HepG2 (cell line): ENCODE measurements at regions not wholly inside any gene's neighbourhood (a gene's known extent, or its start where the extent isn't known, plus 50 kb on each side); places are given as distances from the start of the nearest gene placed in this dataset.
A peak's percentile ranks its signal among the peaks of the same experiment; 100 is the strongest.

ENCODE experiments used
- ARNTL ChIP-seq: sonication (generic); formaldehyde crosslinking; IDR thresholded peaks from 2 replicates; pipeline ENCODE4 v1.4.0; 2020; ENCODE audit warnings: mild to moderate bottlenecking, missing genetic modification reagents
- DPF2 ChIP-seq: sonication (generic); formaldehyde crosslinking; IDR thresholded peaks from 2 replicates; pipeline ENCODE4 v1.4.0; 2020; ENCODE audit warnings: mild to moderate bottlenecking, low read depth, missing genetic modification reagents, borderline replicate concordance
- FOXO1 ChIP-seq: sonication (generic); formaldehyde crosslinking; IDR thresholded peaks from 2 replicates; pipeline ENCODE4 v1.4.0; 2020; ENCODE audit warnings: missing genetic modification reagents
- GFI1 ChIP-seq: sonication (generic); formaldehyde crosslinking; IDR thresholded peaks from 2 replicates; pipeline ENCODE4 v1.5.0; 2020; ENCODE audit warnings: missing genetic modification reagents, mild to moderate bottlenecking, borderline replicate concordance
- MBNL3 ChIP-seq: fragments of 250-450 bp; sonication (Bioruptor Pico); conservative IDR thresholded peaks from 2 replicates; pipeline ENCODE4 v1.8.0; 2022; ENCODE audit warnings: mild to moderate bottlenecking, inconsistent platforms
- MXD4 ChIP-seq: IDR thresholded peaks from 2 replicates; pipeline ENCODE4 v1.6.1; 2016; ENCODE audit warnings: mild to moderate bottlenecking, missing biosample characterization, missing genetic modification reagents
- MYC ChIP-seq: sonication (generic); formaldehyde crosslinking; IDR thresholded peaks from 2 replicates; pipeline ENCODE4 v1.9.0; 2021; ENCODE audit warnings: missing genetic modification reagents, borderline replicate concordance
- MZF1 ChIP-seq: sonication (generic); formaldehyde crosslinking; IDR thresholded peaks from 2 replicates; pipeline ENCODE4 v1.8.1; 2023; ENCODE audit warnings: mild to moderate bottlenecking, missing genetic modification reagents, borderline replicate concordance
- NONO ChIP-seq, 2 experiments: fragments of 450-650 bp in 1 of 2; sonication (generic) in 1 of 2; formaldehyde crosslinking in 1 of 2; IDR thresholded peaks in 1 of 2; conservative IDR thresholded peaks in 1 of 2; 2 replicates each; pipeline versions ENCODE4 v1.6.1 to v1.8.0; 2017 to 2022; ENCODE audit warnings: mild to moderate bottlenecking in 1 of 2, missing genetic modification reagents in 1 of 2, moderate library complexity in 1 of 2
- SP140L ChIP-seq: sonication (generic); formaldehyde crosslinking; IDR thresholded peaks from 2 replicates; pipeline ENCODE4 v1.4.0; 2020; ENCODE audit warnings: missing genetic modification reagents, borderline replicate concordance
- ZEB1 ChIP-seq: IDR thresholded peaks from 2 replicates; pipeline ENCODE4 v1.6.1; 2012; ENCODE audit warnings: mild to moderate bottlenecking, low read depth, inconsistent platforms; ENCODE audit not compliant: insufficient replicate concordance
- ZNF234 ChIP-seq: sonication (generic); formaldehyde crosslinking; conservative IDR thresholded peaks from 2 replicates; pipeline ENCODE4 v1.5.1; 2020; ENCODE audit warnings: mild to moderate bottlenecking, missing genetic modification reagents
- ZNF256 ChIP-seq: sonication (generic); formaldehyde crosslinking; conservative IDR thresholded peaks from 2 replicates; pipeline ENCODE4 v1.4.0; 2020; ENCODE audit warnings: missing genetic modification reagents
- ZNF660 ChIP-seq: sonication (generic); formaldehyde crosslinking; IDR thresholded peaks from 2 replicates; pipeline ENCODE4 v1.5.1; 2020; ENCODE audit warnings: mild to moderate bottlenecking, low read depth, missing genetic modification reagents, borderline replicate concordance
- ZNF713 ChIP-seq: sonication (generic); formaldehyde crosslinking; IDR thresholded peaks from 2 replicates; pipeline ENCODE4 v1.4.0; 2020; ENCODE audit warnings: mild to moderate bottlenecking, missing genetic modification reagents
- ZNF841 ChIP-seq: sonication (generic); formaldehyde crosslinking; IDR thresholded peaks from 2 replicates; pipeline ENCODE4 v1.8.1; 2023; ENCODE audit warnings: missing genetic modification reagents, borderline replicate concordance
- ZNF891 ChIP-seq: sonication (generic); formaldehyde crosslinking; IDR thresholded peaks from 2 replicates; pipeline ENCODE4 v1.5.0; 2020; ENCODE audit warnings: mild to moderate bottlenecking, missing genetic modification reagents
- ZSCAN20 ChIP-seq: sonication (generic); formaldehyde crosslinking; IDR thresholded peaks from 2 replicates; pipeline ENCODE4 v1.4.0; 2020; ENCODE audit warnings: missing genetic modification reagents, mild to moderate bottlenecking, borderline replicate concordance
- TF ChIP-seq, protein P1 (sequence below): sonication (generic); formaldehyde crosslinking; IDR thresholded peaks from 2 replicates; pipeline ENCODE4 v1.5.1; 2020; ENCODE audit warnings: mild to moderate bottlenecking, moderate library complexity, missing genetic modification reagents
- TF ChIP-seq, protein P2 (sequence below): conservative IDR thresholded peaks from 2 replicates; pipeline ENCODE4 v1.6.1; 2018; ENCODE audit warnings: missing genetic modification reagents

DNA sequence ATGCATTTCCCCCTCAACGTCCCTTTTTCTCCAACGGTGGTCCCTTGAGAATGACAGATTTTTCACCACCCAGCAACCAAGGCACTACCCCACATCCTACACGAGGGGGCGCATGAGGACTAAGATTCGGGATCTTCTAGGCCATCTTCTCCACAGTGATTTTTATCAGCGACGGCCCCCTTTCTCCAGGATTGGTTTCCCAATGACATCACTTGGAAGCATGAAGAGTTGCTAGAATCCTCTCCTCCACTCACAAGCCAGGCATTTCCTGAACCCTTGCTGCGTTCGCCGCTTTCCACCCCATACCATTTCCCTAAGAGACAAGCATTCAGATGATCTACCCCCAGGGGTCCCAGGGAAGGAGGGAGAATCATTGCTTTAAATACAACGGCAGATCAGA, 252.0 kb downstream of the HIVEP2 start (continued):
- TF ChIP-seq, protein P1, sequence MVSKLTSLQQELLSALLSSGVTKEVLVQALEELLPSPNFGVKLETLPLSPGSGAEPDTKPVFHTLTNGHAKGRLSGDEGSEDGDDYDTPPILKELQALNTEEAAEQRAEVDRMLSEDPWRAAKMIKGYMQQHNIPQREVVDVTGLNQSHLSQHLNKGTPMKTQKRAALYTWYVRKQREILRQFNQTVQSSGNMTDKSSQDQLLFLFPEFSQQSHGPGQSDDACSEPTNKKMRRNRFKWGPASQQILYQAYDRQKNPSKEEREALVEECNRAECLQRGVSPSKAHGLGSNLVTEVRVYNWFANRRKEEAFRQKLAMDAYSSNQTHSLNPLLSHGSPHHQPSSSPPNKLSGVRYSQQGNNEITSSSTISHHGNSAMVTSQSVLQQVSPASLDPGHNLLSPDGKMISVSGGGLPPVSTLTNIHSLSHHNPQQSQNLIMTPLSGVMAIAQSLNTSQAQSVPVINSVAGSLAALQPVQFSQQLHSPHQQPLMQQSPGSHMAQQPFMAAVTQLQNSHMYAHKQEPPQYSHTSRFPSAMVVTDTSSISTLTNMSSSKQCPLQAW = peak; percentile 62; the same call in 1 of the 2 replicates
- TF ChIP-seq ZNF660 = no peak
- no peak for TF ChIP-seq ZSCAN20 (CRISPR knock-in tag)
- no peak for TF ChIP-seq MYC
- TF ChIP-seq ZNF713 = no peak
- TF ChIP-seq MXD4 (CRISPR knock-in tag) = no peak; the same call in 1 of the 2 replicates
- TF ChIP-seq, protein P2, sequence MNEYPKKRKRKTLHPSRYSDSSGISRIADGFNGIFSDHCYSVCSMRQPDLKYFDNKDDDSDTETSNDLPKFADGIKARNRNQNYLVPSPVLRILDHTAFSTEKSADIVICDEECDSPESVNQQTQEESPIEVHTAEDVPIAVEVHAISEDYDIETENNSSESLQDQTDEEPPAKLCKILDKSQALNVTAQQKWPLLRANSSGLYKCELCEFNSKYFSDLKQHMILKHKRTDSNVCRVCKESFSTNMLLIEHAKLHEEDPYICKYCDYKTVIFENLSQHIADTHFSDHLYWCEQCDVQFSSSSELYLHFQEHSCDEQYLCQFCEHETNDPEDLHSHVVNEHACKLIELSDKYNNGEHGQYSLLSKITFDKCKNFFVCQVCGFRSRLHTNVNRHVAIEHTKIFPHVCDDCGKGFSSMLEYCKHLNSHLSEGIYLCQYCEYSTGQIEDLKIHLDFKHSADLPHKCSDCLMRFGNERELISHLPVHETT (CRISPR knock-in tag) = no peak
- TF ChIP-seq ZNF891 (CRISPR knock-in tag) = no peak
- TF ChIP-seq ZNF256 = no peak
- 0 out of 2 replicates have a peak, but pooled peaks have one; percentile 19 for TF ChIP-seq FOXO1 (CRISPR knock-in tag)
- no peak for TF ChIP-seq ZEB1
- TF ChIP-seq MZF1 (CRISPR knock-in tag) = no peak
- TF ChIP-seq ZNF234 (CRISPR knock-in tag) = no peak
- TF ChIP-seq NONO (IDR thresholded peaks at IDR 0.05) = no peak
- 0 out of 2 replicates have a peak, but pooled peaks have one; percentile 21 for TF ChIP-seq NONO (CRISPR knock-in tag; conservative IDR thresholded peaks at IDR 0.05)
- no peak for TF ChIP-seq ZNF841 (CRISPR knock-in tag)
- no peak for TF ChIP-seq ARNTL (CRISPR knock-in tag)
- TF ChIP-seq SP140L (CRISPR knock-in tag) = 0 out of 2 replicates have a peak, but pooled peaks have one; percentile 38
- no peak for TF ChIP-seq GFI1 (CRISPR knock-in tag)
- no peak for TF ChIP-seq MBNL3 (CRISPR knock-in tag)
- no peak for TF ChIP-seq DPF2 (CRISPR knock-in tag)
